ENCODE measurements at regions not wholly inside any gene's neighbourhood (a gene's known extent, or its start where the extent isn't known, plus 50 kb on each side); places are given as distances from the start of the nearest gene placed in this dataset.
"Not testable (repeated sequence)": the region's sequence is repeated elsewhere in the genome, so short reads cannot be mapped to it uniquely, and the experiment has no call there.

DNA sequence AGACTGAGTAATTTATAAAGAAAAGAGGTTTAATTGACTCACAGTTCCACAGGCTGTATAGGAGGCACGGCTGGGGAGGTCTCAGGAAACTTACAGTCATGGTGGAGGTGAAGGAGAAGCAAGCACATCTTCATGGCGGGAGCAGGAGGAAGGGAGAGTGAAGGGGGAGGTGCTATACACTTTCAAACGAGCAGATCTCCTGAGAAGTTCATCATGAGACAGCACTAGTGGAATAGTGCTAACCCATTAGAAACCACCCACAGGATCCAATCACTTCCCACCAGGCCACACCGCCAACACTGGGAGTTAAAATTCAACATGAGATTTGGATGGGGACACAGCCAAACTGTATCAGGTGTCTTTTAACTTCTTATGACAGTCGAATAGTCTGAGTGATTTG lies 1459.3 kb upstream of the ACO1 start:
- Mint-ChIP-seq H3K27me3 (ENCODE audit: low read depth) (no peaks in the 10 kb centered on the region), H3K4me3 (no peak overlapping the region), H3K9me3 (no peaks in the 10 kb centered on the region), H3K27ac (no peak overlapping the region), H3K4me1 (no peaks in the 10 kb centered on the region), H3K36me3 (ENCODE audit: low read depth) (no peaks in the 10 kb centered on the region)
- TF ChIP-seq, protein P1, sequence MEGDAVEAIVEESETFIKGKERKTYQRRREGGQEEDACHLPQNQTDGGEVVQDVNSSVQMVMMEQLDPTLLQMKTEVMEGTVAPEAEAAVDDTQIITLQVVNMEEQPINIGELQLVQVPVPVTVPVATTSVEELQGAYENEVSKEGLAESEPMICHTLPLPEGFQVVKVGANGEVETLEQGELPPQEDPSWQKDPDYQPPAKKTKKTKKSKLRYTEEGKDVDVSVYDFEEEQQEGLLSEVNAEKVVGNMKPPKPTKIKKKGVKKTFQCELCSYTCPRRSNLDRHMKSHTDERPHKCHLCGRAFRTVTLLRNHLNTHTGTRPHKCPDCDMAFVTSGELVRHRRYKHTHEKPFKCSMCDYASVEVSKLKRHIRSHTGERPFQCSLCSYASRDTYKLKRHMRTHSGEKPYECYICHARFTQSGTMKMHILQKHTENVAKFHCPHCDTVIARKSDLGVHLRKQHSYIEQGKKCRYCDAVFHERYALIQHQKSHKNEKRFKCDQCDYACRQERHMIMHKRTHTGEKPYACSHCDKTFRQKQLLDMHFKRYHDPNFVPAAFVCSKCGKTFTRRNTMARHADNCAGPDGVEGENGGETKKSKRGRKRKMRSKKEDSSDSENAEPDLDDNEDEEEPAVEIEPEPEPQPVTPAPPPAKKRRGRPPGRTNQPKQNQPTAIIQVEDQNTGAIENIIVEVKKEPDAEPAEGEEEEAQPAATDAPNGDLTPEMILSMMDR (IDR thresholded peaks at IDR 0.05; ENCODE audit: unreplicated experiment in 3 of 3) = no peak

DNA sequence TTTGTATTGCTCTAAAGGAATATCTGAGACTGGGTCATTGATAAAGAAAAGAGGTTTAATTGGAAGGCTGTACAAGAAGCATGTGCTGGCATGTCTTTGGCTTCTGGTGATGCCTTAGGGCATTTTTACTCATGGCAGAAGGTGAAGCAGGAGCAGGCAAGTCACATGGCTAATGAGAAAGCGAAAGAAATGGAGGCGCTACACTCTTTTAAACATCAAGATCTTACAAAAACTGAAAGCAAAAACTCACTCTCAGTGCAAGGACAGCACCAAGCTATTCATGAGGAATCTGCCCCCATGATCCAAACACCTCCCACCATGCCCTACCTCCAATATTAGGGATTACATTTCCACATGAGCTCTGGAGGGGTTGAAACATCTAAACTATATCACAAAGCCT lies 1458.8 kb upstream of the ACO1 start:
- Mint-ChIP-seq H3K27ac (no peak overlapping the region), H3K27me3 (ENCODE audit: low read depth) (no peaks in the 10 kb centered on the region), H3K9me3 (no peaks in the 10 kb centered on the region), H3K36me3 (ENCODE audit: low read depth) (no peaks in the 10 kb centered on the region), H3K4me3 (no peak overlapping the region), H3K4me1 (no peaks in the 10 kb centered on the region)
- TF ChIP-seq, protein P1 (IDR thresholded peaks at IDR 0.05; ENCODE audit: unreplicated experiment in 3 of 3) = no peak

DNA sequence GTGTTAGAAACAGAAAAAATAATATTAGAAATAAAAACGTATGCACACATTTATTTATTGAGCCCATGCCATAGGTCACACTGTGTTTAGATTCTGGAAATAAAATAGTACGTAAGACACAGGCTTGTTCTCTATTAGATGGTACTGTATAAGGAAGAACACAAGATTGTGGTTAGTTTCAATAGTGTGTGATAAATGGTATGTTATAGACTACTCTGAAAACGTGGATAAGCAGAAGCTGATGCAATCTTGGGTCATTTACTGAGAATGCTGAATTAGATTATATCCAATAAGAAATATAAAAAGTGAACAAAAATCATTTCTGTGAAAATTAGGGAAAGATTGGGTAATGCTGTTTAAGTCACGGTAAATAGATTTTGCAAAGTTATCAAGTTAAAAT lies 1456.4 kb upstream of the ACO1 start:
- no peaks in the 10 kb centered on the region for H3K36me3 Mint-ChIP-seq (ENCODE audit: low read depth)
- H3K4me1 Mint-ChIP-seq = no peaks in the 10 kb centered on the region
- H3K27me3 Mint-ChIP-seq (ENCODE audit: low read depth) = no peaks in the 10 kb centered on the region
- no peak overlapping the region for H3K4me3 Mint-ChIP-seq
- H3K27ac Mint-ChIP-seq = no peak overlapping the region
- no peaks in the 10 kb centered on the region for H3K9me3 Mint-ChIP-seq
- TF ChIP-seq, protein P1 (IDR thresholded peaks at IDR 0.05; ENCODE audit: unreplicated experiment in 3 of 3) = no peak

DNA sequence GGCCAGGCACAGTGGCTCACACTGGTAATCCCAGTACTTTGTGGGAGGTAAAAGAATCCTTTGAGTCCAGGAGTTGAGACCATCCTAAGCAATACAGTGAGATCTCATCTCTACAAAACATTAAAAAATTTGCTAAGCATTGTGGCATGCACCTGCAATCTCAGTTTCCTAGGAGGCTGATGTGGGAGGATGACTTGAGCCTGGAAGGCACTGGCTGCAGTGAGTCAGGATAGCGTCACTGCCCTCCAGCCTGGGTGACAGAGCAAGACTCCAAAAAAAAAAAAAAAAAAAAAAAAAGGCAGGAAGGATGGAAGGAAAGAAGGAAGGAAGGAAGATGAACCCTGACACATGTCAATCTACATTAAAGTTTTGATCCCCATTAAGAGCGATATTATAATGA lies 1452.2 kb upstream of the ACO1 start:
- H3K9me3 Mint-ChIP-seq = no peaks in the 10 kb centered on the region
- TF ChIP-seq, protein P1 (IDR thresholded peaks at IDR 0.05; ENCODE audit: unreplicated experiment in 3 of 3) = no peak
- no peaks in the 10 kb centered on the region for H3K36me3 Mint-ChIP-seq (ENCODE audit: low read depth)
- no peak overlapping the region for H3K4me3 Mint-ChIP-seq
- H3K27ac Mint-ChIP-seq = no peak overlapping the region
- no peaks in the 10 kb centered on the region for H3K27me3 Mint-ChIP-seq (ENCODE audit: low read depth)
- no peaks in the 10 kb centered on the region for H3K4me1 Mint-ChIP-seq

DNA sequence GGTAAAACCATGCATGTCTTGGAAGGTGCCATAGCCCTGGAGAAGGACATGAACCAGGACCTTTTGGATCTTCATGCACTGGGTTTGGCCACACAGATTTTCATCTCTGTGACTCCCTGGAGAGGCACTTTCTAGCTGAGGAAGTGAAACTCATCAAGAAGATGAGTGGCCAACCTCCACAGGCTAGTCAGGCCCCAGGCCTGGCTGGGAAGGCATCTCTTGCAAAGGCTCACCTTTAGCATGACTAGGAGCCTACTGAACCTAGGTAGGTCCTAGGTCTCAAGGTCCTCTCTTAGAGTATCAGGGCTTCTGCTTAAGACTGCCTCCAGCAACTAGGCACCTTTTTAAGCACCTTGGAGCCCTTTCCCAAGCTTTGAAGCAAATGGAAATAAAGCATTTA lies 1448.7 kb upstream of the ACO1 start:
- TF ChIP-seq, protein P1 (IDR thresholded peaks at IDR 0.05; ENCODE audit: unreplicated experiment in 3 of 3) = no peak
- no peaks in the 10 kb centered on the region for H3K36me3 Mint-ChIP-seq (ENCODE audit: low read depth)
- H3K4me3 Mint-ChIP-seq = no peak overlapping the region
- H3K4me1 Mint-ChIP-seq = no peaks in the 10 kb centered on the region
- H3K27ac Mint-ChIP-seq = no peak overlapping the region
- no peaks in the 10 kb centered on the region for H3K9me3 Mint-ChIP-seq
- H3K27me3 Mint-ChIP-seq (ENCODE audit: low read depth) = no peaks in the 10 kb centered on the region

DNA sequence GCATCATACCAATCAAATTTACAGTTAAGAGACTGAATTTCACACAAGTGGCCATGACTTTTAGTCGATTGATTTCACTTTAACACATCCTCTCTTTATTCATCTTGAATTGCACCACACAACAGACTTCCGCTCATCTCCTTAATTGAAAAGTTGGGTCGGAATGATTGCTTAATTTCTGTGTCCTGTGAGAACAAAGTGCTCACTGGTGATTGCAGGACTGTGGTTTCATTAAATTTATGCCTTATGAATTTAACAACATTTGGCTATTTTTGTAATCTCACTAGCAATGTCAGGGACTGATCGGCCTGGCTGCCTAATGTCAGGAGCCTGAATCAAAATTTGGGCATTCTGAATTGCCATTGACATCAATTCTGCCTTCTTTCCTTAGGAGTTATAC lies 1447.3 kb upstream of the ACO1 start:
- no peaks in the 10 kb centered on the region for H3K36me3 Mint-ChIP-seq (ENCODE audit: low read depth)
- H3K27ac Mint-ChIP-seq = no peak overlapping the region
- TF ChIP-seq, protein P1 (IDR thresholded peaks at IDR 0.05; ENCODE audit: unreplicated experiment in 3 of 3) = no peak
- no peaks in the 10 kb centered on the region for H3K27me3 Mint-ChIP-seq (ENCODE audit: low read depth)
- no peak overlapping the region for H3K4me3 Mint-ChIP-seq
- no peaks in the 10 kb centered on the region for H3K4me1 Mint-ChIP-seq
- no peaks in the 10 kb centered on the region for H3K9me3 Mint-ChIP-seq

DNA sequence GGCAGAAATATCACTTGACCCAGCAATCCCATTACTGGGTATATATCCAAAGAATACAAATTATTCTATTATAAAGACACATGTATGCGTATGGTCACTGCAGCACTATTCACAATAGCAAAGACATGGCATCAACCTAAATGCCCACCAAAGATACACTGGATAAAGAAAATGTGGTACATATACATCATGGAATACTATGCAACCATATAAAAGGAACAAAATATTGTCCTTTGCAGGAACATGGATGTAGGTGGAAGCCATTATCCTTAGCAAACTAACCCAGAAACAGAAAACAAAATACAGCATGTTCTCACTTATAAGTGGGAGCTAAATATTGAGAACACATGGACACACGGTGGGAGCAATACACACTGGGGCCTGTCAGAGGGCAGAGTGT lies 1441.6 kb upstream of the ACO1 start:
- not testable (repeated sequence) for H3K27me3 Mint-ChIP-seq (ENCODE audit: low read depth); H3K4me1 Mint-ChIP-seq; H3K9me3 Mint-ChIP-seq; H3K27ac Mint-ChIP-seq; H3K36me3 Mint-ChIP-seq (ENCODE audit: low read depth); H3K4me3 Mint-ChIP-seq
